ENCODE measurements at regions not wholly inside any gene's neighbourhood (a gene's known extent, or its start where the extent isn't known, plus 50 kb on each side); places are given as distances from the start of the nearest gene placed in this dataset.

GRCh38 chrX:14386981-14387380 is 142.4 kb upstream of the GLRA2 start:
- DNase-seq (ENCODE audit: extremely low read depth, insufficient read length), result no peak
- Histone ChIP-seq H3K27me3 (replicated peaks; ENCODE audit: control insufficient read depth, insufficient read depth, low read length) (no peaks in the 10 kb centered on the region), H3K4me3 (replicated peaks; ENCODE audit: low read depth, low read length) (no peak overlapping the region), H3K36me3 (ENCODE audit: control insufficient read depth, insufficient read depth, low read length) (no peaks in the 10 kb centered on the region)
- TF ChIP-seq CTCF (IDR thresholded peaks at IDR 0.05; ENCODE audit: insufficient read depth, low read length, poor library complexity, severe bottlenecking), result no peak

- Histone ChIP-seq H3K27me3 (replicated peaks; ENCODE audit: control insufficient read depth, insufficient read depth, low read length) (no peaks in the 10 kb centered on the region), H3K4me3 (replicated peaks; ENCODE audit: low read depth, low read length) (no peak overlapping the region), H3K36me3 (ENCODE audit: control insufficient read depth, insufficient read depth, low read length) (no peaks in the 10 kb centered on the region)
- no peak for TF ChIP-seq CTCF (IDR thresholded peaks at IDR 0.05; ENCODE audit: insufficient read depth, low read length, poor library complexity, severe bottlenecking)
- no peak for DNase-seq (ENCODE audit: extremely low read depth, insufficient read length)
These were observed 149.3 kb upstream of the GLRA2 start for GRCh38 chrX:14380044-14380443.

- no peak for TF ChIP-seq CTCF (IDR thresholded peaks at IDR 0.05; ENCODE audit: insufficient read depth, low read length, poor library complexity, severe bottlenecking)
- Histone ChIP-seq H3K4me3 (replicated peaks; ENCODE audit: low read depth, low read length) (no peak overlapping the region), H3K36me3 (ENCODE audit: control insufficient read depth, insufficient read depth, low read length) (no peaks in the 10 kb centered on the region), H3K27me3 (replicated peaks; ENCODE audit: control insufficient read depth, insufficient read depth, low read length) (no peaks in the 10 kb centered on the region)
- no peak for DNase-seq (ENCODE audit: extremely low read depth, insufficient read length)
These were observed 151.9 kb upstream of the GLRA2 start for GRCh38 chrX:14377427-14377826.

GRCh38 chrX:14363728-14364127 is 165.6 kb upstream of the GLRA2 start:
- no peak for TF ChIP-seq CTCF (IDR thresholded peaks at IDR 0.05; ENCODE audit: insufficient read depth, low read length, poor library complexity, severe bottlenecking)
- DNase-seq (ENCODE audit: extremely low read depth, insufficient read length), result no peak
- Histone ChIP-seq H3K36me3 (ENCODE audit: control insufficient read depth, insufficient read depth, low read length) (no peaks in the 10 kb centered on the region), H3K4me3 (replicated peaks; ENCODE audit: low read depth, low read length) (no peak overlapping the region), H3K27me3 (replicated peaks; ENCODE audit: control insufficient read depth, insufficient read depth, low read length) (no peaks in the 10 kb centered on the region; the same call in 1 of the 2 replicates)

- TF ChIP-seq CTCF (IDR thresholded peaks at IDR 0.05; ENCODE audit: insufficient read depth, low read length, poor library complexity, severe bottlenecking), result no peak
- no peak for DNase-seq (ENCODE audit: extremely low read depth, insufficient read length)
- Histone ChIP-seq H3K4me3 (replicated peaks; ENCODE audit: low read depth, low read length) (no peak overlapping the region), H3K36me3 (ENCODE audit: control insufficient read depth, insufficient read depth, low read length) (no peaks in the 10 kb centered on the region), H3K27me3 (replicated peaks; ENCODE audit: control insufficient read depth, insufficient read depth, low read length) (no peaks in the 10 kb centered on the region; the same call in 1 of the 2 replicates)
These were observed 166.6 kb upstream of the GLRA2 start for GRCh38 chrX:14362721-14363120.

GRCh38 chrX:14361435-14361834 is 167.9 kb upstream of the GLRA2 start:
- DNase-seq (ENCODE audit: extremely low read depth, insufficient read length), result no peak
- no peak for TF ChIP-seq CTCF (IDR thresholded peaks at IDR 0.05; ENCODE audit: insufficient read depth, low read length, poor library complexity, severe bottlenecking)
- Histone ChIP-seq H3K36me3 (ENCODE audit: control insufficient read depth, insufficient read depth, low read length) (no peaks in the 10 kb centered on the region), H3K27me3 (replicated peaks; ENCODE audit: control insufficient read depth, insufficient read depth, low read length) (no peaks in the 10 kb centered on the region; the same call in 1 of the 2 replicates), H3K4me3 (replicated peaks; ENCODE audit: low read depth, low read length) (no peak overlapping the region)
